HG03575 (cell line): ENCODE measurements at regions not wholly inside any gene's neighbourhood (a gene's known extent, or its start where the extent isn't known, plus 50 kb on each side); places are given as distances from the start of the nearest gene placed in this dataset.

Experiments used
- ATAC-seq: cut with Tn5 transposase; IDR thresholded peaks from one replicate; pipeline ENCODE4 v1.9.1; 2021; ENCODE audit not compliant: unreplicated experiment, insufficient number of reproducible peaks, low FRiP score; ENCODE audit errors: extremely low read depth

GRCh38 chr1:233843525-233844204, 60.8 kb upstream of the SLC35F3 start:
- no peak for ATAC-seq

GRCh38 chr1:233844275-233844674, 60.2 kb upstream of the SLC35F3 start:
- ATAC-seq, result no peak

- no peak for ATAC-seq
Measured at GRCh38 chr1:233844692-233845091, 59.8 kb upstream of the SLC35F3 start.
